ENCODE measurements at regions not wholly inside any gene's neighbourhood (a gene's known extent, or its start where the extent isn't known, plus 50 kb on each side); places are given as distances from the start of the nearest gene placed in this dataset.
"Not testable (repeated sequence)": the region's sequence is repeated elsewhere in the genome, so short reads cannot be mapped to it uniquely, and the experiment has no call there.

DNA sequence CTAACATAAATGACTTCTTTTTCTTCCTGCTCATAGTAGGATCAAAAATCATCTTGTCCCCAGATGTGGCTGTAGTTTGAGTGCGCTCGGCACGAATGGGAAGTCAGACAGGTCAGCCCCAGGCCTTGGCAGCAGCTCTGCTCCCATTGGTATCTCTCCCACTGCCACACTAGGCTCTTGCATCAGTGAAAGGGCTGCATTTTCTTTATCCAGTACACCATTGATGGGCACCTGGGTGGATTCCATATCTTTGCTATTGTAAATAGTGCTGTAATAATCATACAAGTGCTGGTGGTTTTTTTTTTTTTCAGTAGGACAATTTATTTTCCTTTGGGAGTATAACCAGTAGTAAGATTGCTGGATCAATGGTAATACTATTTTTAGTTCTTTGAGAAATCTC, 865.5 kb downstream of the CCDC85A start:
- DNase-seq: no peak

- no peak for DNase-seq
These were observed 866.2 kb downstream of the CCDC85A start for GRCh38 chr2:57050007-57050406.

DNA sequence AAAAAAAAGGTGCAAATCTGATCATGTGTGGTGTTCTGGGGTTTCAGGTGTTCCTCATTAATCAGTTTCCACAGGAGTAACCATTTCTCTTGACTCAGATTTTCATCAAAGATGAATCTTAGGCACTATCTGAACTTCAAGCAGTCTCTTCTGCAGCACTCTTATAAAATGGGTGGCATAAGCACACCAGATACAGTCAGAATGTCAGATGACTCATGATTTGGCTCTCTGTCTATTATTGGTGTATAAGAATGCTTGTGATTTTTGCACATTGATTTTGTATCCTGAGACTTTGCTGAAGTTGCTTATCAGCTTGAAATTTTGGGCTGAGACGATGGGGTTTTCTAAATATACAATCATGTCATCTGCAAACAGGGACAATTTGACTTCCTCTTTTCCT, 882.5 kb downstream of the CCDC85A start:
- not testable (repeated sequence) for DNase-seq

- DNase-seq: no peak
These were observed 891.4 kb downstream of the CCDC85A start for GRCh38 chr2:57075226-57075625.

DNA sequence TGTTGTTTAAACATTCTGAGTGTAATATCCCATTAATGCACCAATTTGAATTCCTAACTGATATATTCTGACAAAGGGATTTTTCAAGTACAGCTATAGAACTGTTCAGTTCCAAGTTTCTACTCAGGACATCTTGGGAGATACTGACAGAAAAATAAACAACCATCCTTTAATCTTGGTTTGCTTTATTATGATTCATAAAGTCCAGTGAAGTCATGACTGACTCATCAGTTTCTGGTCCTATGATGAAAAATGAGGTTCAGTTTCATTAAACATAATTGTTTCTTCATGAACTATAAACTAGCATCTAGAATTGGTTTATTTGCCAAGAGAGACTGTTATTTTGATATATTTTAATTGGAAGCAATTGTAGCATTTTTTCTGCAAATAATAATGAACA, 896.2 kb downstream of the CCDC85A start:
- DNase-seq: no peak

DNA sequence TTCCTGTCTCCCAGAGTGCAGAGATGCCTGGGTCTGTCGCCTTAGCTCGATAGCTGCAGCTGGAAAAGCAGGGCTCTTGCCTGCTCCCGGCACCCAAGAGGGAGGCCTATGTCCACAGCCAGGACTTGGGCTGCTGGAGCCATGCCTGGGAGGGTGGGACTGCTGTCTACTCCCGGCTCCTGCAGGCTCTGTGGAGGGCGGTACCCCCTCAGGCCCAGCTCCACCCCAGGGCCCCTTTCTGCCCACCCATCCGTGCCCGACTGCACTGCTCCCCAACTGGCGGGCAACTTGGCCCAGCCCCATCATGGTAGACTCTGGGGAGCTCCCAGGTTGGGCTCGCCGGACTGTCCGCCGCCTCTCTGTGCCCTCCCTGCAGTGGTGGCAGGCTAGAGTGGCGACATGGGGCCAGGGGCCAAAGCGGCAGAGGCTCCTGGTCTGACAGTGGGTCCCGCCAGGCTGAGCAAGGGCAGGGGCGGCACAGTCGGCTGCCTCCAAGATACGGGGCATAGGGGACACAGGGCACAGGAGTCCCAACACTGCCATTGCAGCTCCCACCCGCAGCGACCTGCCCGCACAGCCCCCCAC, 901.0 kb downstream of the CCDC85A start:
- no peak for DNase-seq

GRCh38 chr2:57093020-57093419, 909.2 kb downstream of the CCDC85A start:
- DNase-seq: no peak

DNA sequence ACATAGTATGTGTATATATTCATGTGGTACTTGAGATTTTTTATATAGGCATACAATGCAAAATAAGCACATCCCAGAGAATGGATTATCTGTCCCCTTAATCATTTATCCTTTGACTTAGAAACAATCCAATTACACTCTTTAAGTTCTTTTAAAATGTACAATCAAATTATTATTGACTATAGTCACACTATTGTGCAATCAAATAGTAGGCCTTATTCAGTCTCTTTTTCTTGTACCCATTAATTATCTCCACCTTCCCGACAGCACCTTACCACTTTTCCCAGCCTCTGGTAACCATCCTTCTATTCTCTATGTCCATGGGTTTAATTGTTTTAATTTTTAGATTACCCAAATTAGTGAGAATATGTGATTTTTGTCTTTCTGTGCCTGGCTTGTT, 914.1 kb downstream of the CCDC85A start:
- no peak for DNase-seq

DNA sequence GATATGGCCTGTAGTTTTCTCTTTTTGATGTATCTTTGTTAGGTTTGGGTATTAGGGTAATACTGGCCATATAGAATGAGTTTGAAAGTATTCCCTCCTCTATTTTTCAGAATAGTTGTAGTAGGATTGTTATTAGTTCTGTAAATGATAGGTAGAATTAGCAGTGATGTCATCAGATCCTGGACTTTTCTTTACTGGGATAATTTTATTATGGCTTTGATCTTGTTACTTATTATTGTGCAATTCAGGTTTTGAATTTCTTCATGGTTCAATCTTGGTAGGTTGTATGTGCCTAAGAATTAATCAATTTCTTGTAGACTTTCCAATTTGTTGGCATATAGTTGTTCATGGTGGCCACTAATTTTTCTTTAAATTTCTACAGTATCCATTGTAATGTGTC, 916.6 kb downstream of the CCDC85A start:
- no peak for DNase-seq

DNA sequence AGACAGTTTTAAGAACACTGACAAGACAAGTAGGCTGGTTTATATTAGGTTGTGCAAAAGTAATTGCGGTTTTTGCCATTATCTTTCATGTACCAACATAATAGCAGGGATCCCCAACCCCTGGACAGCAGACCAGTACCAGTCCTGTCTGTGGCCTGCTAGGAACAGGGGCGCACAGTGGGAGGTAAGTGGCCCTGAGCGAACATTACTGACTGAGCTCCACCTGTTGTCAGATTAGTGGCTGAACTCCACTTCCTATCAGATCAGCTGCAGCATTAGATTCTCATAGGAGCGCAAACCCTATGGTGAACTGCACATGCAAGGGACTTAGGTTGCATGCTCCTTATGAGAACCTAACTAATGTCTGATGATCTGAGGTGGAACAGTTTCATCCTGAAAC, 921.9 kb downstream of the CCDC85A start:
- no peak for DNase-seq

DNA sequence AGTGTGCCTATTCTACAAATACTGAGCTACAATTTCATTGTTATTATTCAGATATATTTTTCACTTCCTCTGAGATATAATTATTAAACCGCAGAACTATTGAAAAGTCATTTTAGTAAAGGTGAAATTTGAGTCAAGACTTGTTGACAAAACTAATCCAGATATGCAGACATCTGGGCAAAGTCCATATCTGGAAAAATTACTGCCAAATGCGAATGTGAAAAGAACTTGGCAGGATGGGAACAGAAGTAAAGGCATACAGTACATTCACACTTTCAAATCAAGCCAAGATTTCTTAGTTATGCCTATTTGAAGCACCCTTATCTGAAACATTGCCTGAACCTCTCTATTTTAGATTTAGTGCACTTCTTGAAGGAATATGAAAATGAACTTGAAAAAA, 923.6 kb downstream of the CCDC85A start:
- DNase-seq: no peak

GRCh38 chr2:57111531-57111930, 927.7 kb downstream of the CCDC85A start:
- DNase-seq: no peak

DNA sequence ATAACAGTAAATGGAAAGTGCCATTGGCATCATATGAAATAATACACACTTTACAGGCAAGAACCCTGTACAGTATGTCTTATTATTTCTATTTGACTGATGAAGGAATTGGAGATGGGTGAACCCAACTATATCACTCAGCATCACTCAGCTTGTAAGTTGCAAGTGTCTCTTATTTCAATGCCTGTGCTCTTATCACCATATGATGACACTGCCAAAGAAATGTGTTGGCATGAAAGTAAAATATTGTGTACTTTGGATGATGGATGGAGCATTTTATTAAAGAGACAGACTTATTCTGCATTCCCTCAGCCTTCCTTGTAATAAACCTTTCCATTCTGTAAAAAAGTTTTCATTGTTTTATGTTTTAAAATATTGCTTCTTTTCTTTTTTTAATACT, 927.5 kb upstream of the VRK2 start:
- no peak for DNase-seq

DNA sequence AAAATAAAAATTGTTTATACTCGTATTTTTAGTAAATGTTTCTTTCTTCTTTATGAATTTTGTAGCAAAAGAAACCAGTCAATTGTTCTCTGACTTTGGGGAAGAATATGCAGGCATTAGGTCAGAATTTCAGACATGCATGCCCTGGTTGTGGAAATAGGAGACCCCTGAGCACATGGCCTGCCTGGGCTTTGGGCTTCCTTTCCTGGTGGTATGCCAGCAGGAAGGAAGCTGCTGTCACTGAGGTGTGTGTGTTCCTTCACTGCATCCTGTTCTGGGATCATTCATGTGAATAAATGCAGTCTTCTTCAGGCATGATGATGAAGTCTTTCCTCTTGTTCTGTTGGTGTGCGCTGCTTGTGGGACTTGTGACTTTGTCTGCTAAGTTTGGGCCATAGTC, 920.2 kb upstream of the VRK2 start:
- no peak for DNase-seq

DNA sequence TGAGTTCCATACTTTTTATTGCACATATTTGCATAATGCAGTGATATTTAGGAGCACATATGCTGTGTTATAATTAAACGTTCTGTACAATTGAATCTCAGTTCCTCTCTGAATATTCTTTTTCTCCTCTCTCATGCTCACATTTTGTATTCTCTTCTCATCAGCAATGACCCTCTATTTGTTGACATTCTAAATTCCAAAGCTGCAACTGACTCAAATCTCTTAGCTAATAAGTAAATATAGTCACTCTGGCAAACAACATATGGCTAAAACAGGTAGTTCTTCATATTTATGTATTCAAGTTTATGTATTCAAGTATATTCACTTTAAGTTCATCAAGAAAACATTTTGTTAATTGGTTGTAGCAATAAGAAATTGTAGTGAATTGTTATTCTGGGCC, 907.4 kb upstream of the VRK2 start:
- DNase-seq: no peak

GRCh38 chr2:57141269-57141668, 905.3 kb upstream of the VRK2 start:
- DNase-seq: no peak

GRCh38 chr2:57146951-57147350, 899.7 kb upstream of the VRK2 start:
- no peak for DNase-seq

- no peak for DNase-seq
These were observed 890.2 kb upstream of the VRK2 start for GRCh38 chr2:57156231-57156924.

- no peak for DNase-seq
These were observed 885.6 kb upstream of the VRK2 start for GRCh38 chr2:57160976-57161375.

DNA sequence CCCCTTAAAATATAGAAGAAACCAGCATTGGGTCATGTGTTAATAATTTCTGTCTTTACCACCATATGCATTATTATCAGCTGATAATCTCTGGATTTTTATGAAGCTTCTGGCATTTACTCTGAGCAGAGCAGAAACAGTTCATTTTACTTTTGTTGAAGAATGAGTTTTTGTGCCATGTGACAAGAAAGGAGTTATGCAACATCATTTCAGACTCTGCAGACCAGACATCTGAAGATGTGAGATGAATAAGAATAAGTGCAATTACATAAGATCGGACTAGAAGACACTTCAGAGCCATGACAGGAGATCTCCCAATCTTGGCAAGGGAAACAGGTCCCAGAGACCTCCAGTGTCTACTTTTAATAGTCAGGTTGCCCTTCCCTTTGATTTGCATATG, 869.4 kb upstream of the VRK2 start:
- no peak for DNase-seq

DNA sequence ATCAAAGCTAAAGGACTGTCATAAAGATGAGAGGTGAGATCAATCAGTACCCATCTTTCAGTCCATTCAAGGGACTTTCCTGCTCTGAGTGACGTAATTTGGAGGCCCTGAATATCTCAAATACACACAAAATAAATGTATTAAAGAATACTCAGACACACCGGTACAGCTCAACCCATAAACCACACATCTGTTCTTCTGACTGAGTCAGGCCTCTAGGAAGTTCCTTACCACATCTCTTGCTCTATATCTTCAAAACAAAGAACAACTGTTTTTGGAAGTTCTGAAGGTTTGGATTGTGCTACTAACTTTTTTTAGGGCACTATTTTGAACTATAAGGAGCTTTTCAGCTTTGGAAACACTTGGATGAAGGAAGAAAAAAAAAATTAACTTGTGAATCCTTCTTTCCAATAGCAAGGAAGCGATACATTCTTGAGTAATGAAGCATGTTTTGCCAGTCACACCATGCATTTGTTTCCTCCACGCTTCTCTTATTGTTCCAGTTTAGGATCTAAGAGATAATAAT, 866.5 kb upstream of the VRK2 start:
- DNase-seq: no peak

DNA sequence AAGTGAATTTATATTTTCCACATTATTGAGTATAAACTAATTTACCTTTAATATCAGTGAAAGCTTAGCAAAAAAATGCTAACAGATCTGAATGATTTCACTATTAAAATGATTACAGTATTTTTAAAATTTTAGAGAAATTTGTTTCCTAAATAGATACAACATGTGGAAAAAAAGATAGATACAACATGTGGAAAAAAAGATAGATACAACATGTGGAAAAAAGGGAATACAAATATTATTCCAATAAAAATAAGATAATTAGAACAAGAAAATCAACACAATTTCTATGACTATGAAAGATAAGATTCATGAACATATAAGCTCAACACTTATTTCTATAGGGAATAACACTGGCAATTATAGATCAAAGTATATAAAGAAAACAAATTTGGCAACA, 865.9 kb upstream of the VRK2 start:
- DNase-seq: no peak

GRCh38 chr2:57181315-57182038, 865.1 kb upstream of the VRK2 start:
- no peak for DNase-seq

GRCh38 chr2:57182916-57183315, 863.7 kb upstream of the VRK2 start:
- no peak for DNase-seq
